DOHH2 (cell line): ENCODE measurements at regions not wholly inside any gene's neighbourhood (a gene's known extent, or its start where the extent isn't known, plus 50 kb on each side); places are given as distances from the start of the nearest gene placed in this dataset.

ENCODE experiments used
- EZH2phosphoT487 ChIP-seq: fragments of 200-600 bp; sonication (generic); IDR thresholded peaks from 2 replicates; pipeline ENCODE4 v1.6.1; 2017; ENCODE audit warnings: borderline replicate concordance, mild to moderate bottlenecking, antibody characterized with exemption, low read length, moderate library complexity, mixed read lengths
- TF ChIP-seq, protein P1 (sequence below): fragments of 200-600 bp; sonication (generic); IDR thresholded peaks from one replicate; pipeline ENCODE4 v1.5.1; 2014; ENCODE audit warnings: antibody characterized with exemption, mild to moderate bottlenecking, low read depth, low read length; ENCODE audit not compliant: poor library complexity, severe bottlenecking

DNA sequence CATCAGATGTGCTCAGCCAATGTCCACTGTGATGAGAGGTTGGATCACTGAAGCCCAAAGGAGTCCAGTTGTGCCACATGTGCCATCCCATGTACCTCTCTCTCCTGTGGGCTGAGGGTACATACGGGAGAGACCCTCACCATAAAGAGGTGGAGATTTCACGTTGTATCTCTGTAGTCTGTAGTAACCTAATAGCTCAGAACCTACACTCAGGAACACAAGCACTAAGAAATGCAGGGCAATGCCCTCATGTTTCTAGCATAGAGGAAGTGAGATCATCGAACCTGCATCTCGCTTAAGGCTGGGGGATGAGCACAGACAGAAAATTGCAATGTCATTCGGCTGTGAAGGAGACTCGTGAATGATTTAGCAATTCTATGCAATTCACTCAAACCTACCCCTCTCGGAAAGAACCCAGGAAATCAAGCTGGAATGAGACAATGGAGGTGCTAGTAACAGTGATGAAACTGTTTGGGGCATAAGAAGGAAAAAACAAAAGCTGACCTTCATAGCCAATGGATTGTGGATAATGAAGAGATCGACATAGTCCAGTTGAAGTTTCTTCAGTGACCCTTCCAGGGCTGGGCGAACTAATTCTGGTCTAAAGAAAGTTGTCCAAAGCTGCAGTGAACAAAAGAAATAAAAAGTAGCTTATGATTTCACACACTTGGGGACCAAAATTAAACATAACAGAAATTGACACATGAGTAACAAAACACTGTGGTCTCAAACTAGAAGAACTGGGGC, 80.3 kb upstream of the UCN3 start:
- TF ChIP-seq, protein P1, sequence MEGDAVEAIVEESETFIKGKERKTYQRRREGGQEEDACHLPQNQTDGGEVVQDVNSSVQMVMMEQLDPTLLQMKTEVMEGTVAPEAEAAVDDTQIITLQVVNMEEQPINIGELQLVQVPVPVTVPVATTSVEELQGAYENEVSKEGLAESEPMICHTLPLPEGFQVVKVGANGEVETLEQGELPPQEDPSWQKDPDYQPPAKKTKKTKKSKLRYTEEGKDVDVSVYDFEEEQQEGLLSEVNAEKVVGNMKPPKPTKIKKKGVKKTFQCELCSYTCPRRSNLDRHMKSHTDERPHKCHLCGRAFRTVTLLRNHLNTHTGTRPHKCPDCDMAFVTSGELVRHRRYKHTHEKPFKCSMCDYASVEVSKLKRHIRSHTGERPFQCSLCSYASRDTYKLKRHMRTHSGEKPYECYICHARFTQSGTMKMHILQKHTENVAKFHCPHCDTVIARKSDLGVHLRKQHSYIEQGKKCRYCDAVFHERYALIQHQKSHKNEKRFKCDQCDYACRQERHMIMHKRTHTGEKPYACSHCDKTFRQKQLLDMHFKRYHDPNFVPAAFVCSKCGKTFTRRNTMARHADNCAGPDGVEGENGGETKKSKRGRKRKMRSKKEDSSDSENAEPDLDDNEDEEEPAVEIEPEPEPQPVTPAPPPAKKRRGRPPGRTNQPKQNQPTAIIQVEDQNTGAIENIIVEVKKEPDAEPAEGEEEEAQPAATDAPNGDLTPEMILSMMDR: no peak
- TF ChIP-seq EZH2phosphoT487: no peak
